Thyroid gland (tissue), 4 donors: ENCODE measurements at regions not wholly inside any gene's neighbourhood (a gene's known extent, or its start where the extent isn't known, plus 50 kb on each side); places are given as distances from the start of the nearest gene placed in this dataset.

Experiments
- POLR2A ChIP-seq, 2 donors: fragments of 450-650 bp; IDR thresholded peaks; one replicate each; pipeline ENCODE4 v1.6.1; 2017; ENCODE audit warnings: antibody characterized with exemption in 2 of 2, mild to moderate bottlenecking in 2 of 2, moderate library complexity in 1 of 2
- TF ChIP-seq, protein P1 (sequence below), 6 experiments: fragments of 200-600 bp in 3 of 6; fragments of 450-650 bp in 3 of 6; sonication (generic) in 3 of 6; IDR thresholded peaks; one replicate each; pipeline ENCODE4 v1.5.1; 2016 to 2019; ENCODE audit warnings: antibody characterized with exemption in 6 of 6, mild to moderate bottlenecking in 2 of 6, inconsistent platforms in 1 of 6, moderate library complexity in 1 of 6

DNA sequence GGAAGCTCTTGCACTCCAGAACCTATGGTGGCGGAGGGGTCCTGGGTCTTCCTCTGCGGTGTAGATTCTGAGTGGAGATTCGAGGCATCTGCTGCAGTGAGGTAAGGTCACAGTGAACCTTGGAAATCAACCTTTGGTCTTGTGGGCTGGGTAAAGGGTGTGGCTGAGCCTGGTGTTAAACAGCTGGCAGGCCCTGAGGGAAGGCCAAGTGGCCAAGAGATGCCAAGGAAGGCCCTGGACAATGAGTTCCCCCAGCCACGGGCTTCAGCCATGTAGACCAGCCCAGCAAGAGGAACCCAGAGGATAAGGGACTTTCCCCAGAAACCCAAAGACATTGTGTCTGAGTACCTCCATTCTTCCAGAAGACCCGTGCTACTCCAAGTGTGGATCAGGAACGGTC is 137.2 kb upstream of the ETS2 start:
- TF ChIP-seq, protein P1, sequence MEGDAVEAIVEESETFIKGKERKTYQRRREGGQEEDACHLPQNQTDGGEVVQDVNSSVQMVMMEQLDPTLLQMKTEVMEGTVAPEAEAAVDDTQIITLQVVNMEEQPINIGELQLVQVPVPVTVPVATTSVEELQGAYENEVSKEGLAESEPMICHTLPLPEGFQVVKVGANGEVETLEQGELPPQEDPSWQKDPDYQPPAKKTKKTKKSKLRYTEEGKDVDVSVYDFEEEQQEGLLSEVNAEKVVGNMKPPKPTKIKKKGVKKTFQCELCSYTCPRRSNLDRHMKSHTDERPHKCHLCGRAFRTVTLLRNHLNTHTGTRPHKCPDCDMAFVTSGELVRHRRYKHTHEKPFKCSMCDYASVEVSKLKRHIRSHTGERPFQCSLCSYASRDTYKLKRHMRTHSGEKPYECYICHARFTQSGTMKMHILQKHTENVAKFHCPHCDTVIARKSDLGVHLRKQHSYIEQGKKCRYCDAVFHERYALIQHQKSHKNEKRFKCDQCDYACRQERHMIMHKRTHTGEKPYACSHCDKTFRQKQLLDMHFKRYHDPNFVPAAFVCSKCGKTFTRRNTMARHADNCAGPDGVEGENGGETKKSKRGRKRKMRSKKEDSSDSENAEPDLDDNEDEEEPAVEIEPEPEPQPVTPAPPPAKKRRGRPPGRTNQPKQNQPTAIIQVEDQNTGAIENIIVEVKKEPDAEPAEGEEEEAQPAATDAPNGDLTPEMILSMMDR (IDR thresholded peaks at IDR 0.05) = no peak
- no peak for TF ChIP-seq POLR2A (IDR thresholded peaks at IDR 0.05)
